ENCODE measurements at regions not wholly inside any gene's neighbourhood (a gene's known extent, or its start where the extent isn't known, plus 50 kb on each side); places are given as distances from the start of the nearest gene placed in this dataset.

DNA sequence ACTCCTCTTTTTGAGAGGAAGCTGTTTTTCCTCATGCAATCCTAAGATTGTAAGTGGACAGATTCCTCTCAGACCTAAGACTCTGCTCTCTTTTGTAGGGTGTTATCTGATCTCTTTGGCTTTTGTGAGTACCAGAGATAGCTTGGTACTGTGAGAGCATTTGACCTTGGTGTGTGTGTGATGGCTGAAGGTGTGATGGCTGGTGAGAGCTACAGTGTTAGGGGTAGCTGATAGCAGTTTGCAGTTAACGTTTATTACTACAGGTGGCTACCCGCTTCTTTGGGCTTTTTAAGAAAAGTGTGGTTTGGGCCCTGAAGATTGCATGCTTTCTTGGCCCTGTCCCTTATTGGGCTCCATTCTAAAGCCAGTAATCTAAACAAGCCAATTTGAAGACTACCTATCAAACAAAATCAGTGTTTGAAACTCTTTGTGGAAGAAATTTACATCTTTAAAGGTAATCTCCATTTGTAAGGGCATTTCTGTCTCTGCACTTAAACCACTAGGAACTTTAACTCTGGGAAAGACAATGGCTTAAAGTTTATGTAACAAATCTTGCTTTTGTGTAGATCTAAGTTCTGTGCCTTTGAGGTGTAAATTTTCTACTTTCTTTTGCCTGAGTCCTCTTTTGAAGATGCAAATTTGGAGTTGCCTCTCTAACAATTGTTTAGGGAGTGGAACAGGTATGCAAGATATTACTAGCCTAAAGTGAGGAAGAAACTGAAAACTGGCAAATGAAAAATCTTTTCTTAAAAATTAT lies 85.3 kb upstream of the SERBP1 start:
- no peak overlapping the region for H3K4me3 ChIP-seq (ENCODE audit: control insufficient read depth, low read depth, low read length)
- TF ChIP-seq, protein P1, sequence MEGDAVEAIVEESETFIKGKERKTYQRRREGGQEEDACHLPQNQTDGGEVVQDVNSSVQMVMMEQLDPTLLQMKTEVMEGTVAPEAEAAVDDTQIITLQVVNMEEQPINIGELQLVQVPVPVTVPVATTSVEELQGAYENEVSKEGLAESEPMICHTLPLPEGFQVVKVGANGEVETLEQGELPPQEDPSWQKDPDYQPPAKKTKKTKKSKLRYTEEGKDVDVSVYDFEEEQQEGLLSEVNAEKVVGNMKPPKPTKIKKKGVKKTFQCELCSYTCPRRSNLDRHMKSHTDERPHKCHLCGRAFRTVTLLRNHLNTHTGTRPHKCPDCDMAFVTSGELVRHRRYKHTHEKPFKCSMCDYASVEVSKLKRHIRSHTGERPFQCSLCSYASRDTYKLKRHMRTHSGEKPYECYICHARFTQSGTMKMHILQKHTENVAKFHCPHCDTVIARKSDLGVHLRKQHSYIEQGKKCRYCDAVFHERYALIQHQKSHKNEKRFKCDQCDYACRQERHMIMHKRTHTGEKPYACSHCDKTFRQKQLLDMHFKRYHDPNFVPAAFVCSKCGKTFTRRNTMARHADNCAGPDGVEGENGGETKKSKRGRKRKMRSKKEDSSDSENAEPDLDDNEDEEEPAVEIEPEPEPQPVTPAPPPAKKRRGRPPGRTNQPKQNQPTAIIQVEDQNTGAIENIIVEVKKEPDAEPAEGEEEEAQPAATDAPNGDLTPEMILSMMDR (IDR thresholded peaks at IDR 0.05; ENCODE audit: control insufficient read depth, insufficient read depth, low read depth, low read length, missing control alignments), result no peak
- DNase-seq (ENCODE audit: low read depth), result no peak

GRCh38 chr1:67517046-67517445 lies 86.8 kb upstream of the SERBP1 start:
- H3K4me3 ChIP-seq (ENCODE audit: control insufficient read depth, low read depth, low read length), result no peak overlapping the region
- no peak for DNase-seq (ENCODE audit: low read depth)
- TF ChIP-seq, protein P1 (IDR thresholded peaks at IDR 0.05; ENCODE audit: control insufficient read depth, insufficient read depth, low read depth, low read length, missing control alignments), result no peak

DNA sequence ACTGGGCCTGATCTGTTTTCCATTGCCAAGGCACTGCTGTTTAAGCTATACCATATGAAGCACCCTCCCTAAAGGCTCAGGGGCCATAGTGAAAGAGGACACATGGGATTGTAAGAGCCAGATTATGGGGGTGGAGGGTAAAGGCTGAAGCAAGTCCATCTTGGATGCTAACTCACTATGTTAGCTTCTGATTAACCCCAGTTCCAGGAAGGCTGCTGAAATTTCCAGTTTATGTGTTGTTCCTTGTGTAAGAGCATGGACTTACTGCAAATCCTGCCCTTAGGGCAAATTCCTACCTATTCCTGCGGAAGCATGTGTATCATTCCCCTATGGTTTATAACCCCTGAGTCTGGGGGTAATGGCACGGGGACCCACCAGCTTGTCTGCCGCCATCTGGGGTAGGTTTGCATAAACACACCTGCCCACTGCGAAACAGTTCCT lies 91.8 kb upstream of the SERBP1 start:
- no peak for DNase-seq (ENCODE audit: low read depth)
- no peak overlapping the region for H3K4me3 ChIP-seq (ENCODE audit: control insufficient read depth, low read depth, low read length)
- TF ChIP-seq, protein P1 (IDR thresholded peaks at IDR 0.05; ENCODE audit: control insufficient read depth, insufficient read depth, low read depth, low read length, missing control alignments), result no peak

GRCh38 chr1:67522793-67523192 lies 92.6 kb upstream of the SERBP1 start:
- TF ChIP-seq, protein P1 (IDR thresholded peaks at IDR 0.05; ENCODE audit: control insufficient read depth, insufficient read depth, low read depth, low read length, missing control alignments), result no peak
- no peak overlapping the region for H3K4me3 ChIP-seq (ENCODE audit: control insufficient read depth, low read depth, low read length)
- DNase-seq (ENCODE audit: low read depth), result no peak

DNA sequence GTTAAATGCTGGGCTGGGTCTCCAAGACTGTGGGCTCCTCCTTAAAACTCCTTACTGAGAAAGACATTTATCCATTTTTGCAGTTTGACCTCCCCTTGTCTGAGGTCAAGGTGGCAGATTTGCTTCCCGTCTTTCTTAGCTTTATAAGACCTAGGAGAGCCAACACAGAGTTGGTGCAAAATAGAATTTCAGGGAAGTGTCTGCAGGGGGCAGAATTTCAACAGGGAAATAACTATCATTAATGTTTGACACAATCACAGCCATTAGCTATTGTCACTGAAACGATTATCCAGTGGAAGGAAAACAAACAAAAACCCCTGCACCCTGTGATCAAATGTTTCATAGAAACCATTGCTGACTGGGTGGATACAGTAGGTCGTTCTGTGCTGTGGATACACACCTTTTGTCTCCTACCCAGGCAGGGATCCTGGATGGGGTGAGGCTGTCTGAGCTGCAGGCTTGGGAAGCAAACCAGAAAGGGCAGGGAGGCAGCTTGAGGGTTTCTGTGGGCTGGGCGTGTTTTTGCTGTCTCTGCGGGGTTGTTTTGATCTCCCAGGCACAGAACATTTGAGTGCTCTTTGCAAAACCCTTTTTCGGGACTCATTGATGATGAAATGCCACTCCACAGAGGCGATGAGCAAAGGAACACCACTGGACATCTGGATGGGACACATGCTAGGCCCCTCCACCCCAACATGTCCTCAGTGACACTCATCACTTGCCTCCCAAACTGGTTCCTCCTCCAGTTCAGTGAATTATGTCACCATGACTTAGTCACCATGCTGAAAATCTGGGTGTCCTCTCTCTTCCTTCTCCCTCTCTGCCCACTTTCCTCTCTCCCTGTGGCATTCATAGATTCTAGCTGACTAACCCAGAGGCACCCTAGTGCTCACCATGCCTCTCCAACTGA lies 94.2 kb upstream of the SERBP1 start:
- DNase-seq (ENCODE audit: low read depth), result no peak
- H3K4me3 ChIP-seq (ENCODE audit: control insufficient read depth, low read depth, low read length), result no peak overlapping the region
- TF ChIP-seq, protein P1 (IDR thresholded peaks at IDR 0.05; ENCODE audit: control insufficient read depth, insufficient read depth, low read depth, low read length, missing control alignments), result no peak

GRCh38 chr1:67525053-67525760 lies 95.0 kb upstream of the SERBP1 start:
- no peak overlapping the region for H3K4me3 ChIP-seq (ENCODE audit: control insufficient read depth, low read depth, low read length)
- TF ChIP-seq, protein P1 (IDR thresholded peaks at IDR 0.05; ENCODE audit: control insufficient read depth, insufficient read depth, low read depth, low read length, missing control alignments), result no peak
- no peak for DNase-seq (ENCODE audit: low read depth)

All from AG09309 (cell line).